Muscle of leg (tissue), 3 donors: ENCODE measurements at regions not wholly inside any gene's neighbourhood (a gene's known extent, or its start where the extent isn't known, plus 50 kb on each side); places are given as distances from the start of the nearest gene placed in this dataset.

Experiments
- DNase-seq: peaks from one replicate; pipeline ENCODE4 v3.0.0; 2013
- H3K27ac ChIP-seq: one replicate; pipeline ENCODE4 v1.5.1; 2013; ENCODE audit warnings: mild to moderate bottlenecking, low read length, control low read depth
- H3K27me3 ChIP-seq: one replicate; pipeline ENCODE4 v1.6.1; 2013; ENCODE audit warnings: low read length; ENCODE audit not compliant: control insufficient read depth, insufficient read depth
- H3K36me3 ChIP-seq: one replicate; pipeline ENCODE4 v1.6.1; 2013; ENCODE audit warnings: low read length; ENCODE audit not compliant: control insufficient read depth, insufficient read depth
- H3K4me1 ChIP-seq: one replicate; pipeline ENCODE4 v1.6.1; 2013; ENCODE audit warnings: low read length; ENCODE audit not compliant: control insufficient read depth, insufficient read depth
- H3K4me3 ChIP-seq: one replicate; pipeline ENCODE4 v1.5.1; 2013; ENCODE audit warnings: low read length, control low read depth
- H3K9me3 ChIP-seq: replicated peaks from 2 replicates; pipeline ENCODE4 v1.6.1; 2013; ENCODE audit warnings: low read depth, low read length; ENCODE audit not compliant: control insufficient read depth
- WGBS: methylation state at CpG from one replicate; pipeline ENCODE4 v1.1.5; 2013; ENCODE audit warnings: missing lambda C conversion rate; ENCODE audit not compliant: insufficient coverage; 5-methylcytosine and 5-hydroxymethylcytosine counted together

GRCh38 chr15:38672814-38673670, 108.4 kb upstream of the RASGRP1 start:
- Histone ChIP-seq H3K27me3 (no peaks in the 10 kb centered on the region), H3K36me3 (no peaks in the 10 kb centered on the region)
- WGBS = 88% methylated on average over 11 of the region's 14 CpGs

GRCh38 chr15:38674448-38674847, 109.8 kb upstream of the RASGRP1 start:
- no CpG with 5 or more reads among the region's 4 CpGs for WGBS
- Histone ChIP-seq H3K27ac (no peak overlapping the region), H3K36me3 (no peaks in the 10 kb centered on the region), H3K9me3 (no peaks in the 10 kb centered on the region), H3K4me1 (no peaks in the 10 kb centered on the region), H3K27me3 (no peaks in the 10 kb centered on the region), H3K4me3 (no peak overlapping the region)
- DNase-seq = peak; percentile 41

More at GRCh38 chr15:38672814-38673670, 108.4 kb upstream of the RASGRP1 start:
- no peaks in the 10 kb centered on the region for H3K9me3 ChIP-seq
- DNase-seq = no peak
- no peaks in the 10 kb centered on the region for H3K4me1 ChIP-seq
- no peak overlapping the region for H3K27ac ChIP-seq
- H3K4me3 ChIP-seq = no peak overlapping the region

- WGBS = no CpG with 5 or more reads among the region's 2 CpGs
- DNase-seq = no peak
Measured at GRCh38 chr15:38678281-38678680, 113.7 kb upstream of the RASGRP1 start.

GRCh38 chr15:38680775-38681174, 116.2 kb upstream of the RASGRP1 start:
- Histone ChIP-seq H3K36me3 (no peaks in the 10 kb centered on the region), H3K4me3 (no peak overlapping the region), H3K27me3 (no peaks in the 10 kb centered on the region), H3K9me3 (no peaks in the 10 kb centered on the region), H3K27ac (no peak overlapping the region), H3K4me1 (no peaks in the 10 kb centered on the region)
- 100% methylated on average over 1 of the region's 5 CpGs for WGBS
- DNase-seq = no peak

More at GRCh38 chr15:38678281-38678680, 113.7 kb upstream of the RASGRP1 start:
- H3K4me1 ChIP-seq = no peaks in the 10 kb centered on the region
- no peak overlapping the region for H3K27ac ChIP-seq
- H3K4me3 ChIP-seq = no peak overlapping the region
- H3K9me3 ChIP-seq = no peaks in the 10 kb centered on the region
- H3K27me3 ChIP-seq = no peaks in the 10 kb centered on the region
- H3K36me3 ChIP-seq = no peaks in the 10 kb centered on the region

GRCh38 chr15:38682363-38682762, 117.7 kb upstream of the RASGRP1 start:
- no peak overlapping the region for H3K4me3 ChIP-seq
- no peaks in the 10 kb centered on the region for H3K9me3 ChIP-seq
- H3K27me3 ChIP-seq = no peaks in the 10 kb centered on the region
- H3K4me1 ChIP-seq = no peaks in the 10 kb centered on the region
- no peak overlapping the region for H3K27ac ChIP-seq
- no peak for DNase-seq
- no CpG with 5 or more reads among the region's 3 CpGs for WGBS
- H3K36me3 ChIP-seq = no peaks in the 10 kb centered on the region

GRCh38 chr15:38682861-38683260, 118.2 kb upstream of the RASGRP1 start:
- DNase-seq = no peak
- Histone ChIP-seq H3K27me3 (no peaks in the 10 kb centered on the region), H3K4me3 (no peak overlapping the region), H3K27ac (no peak overlapping the region), H3K4me1 (no peaks in the 10 kb centered on the region), H3K36me3 (no peaks in the 10 kb centered on the region), H3K9me3 (no peaks in the 10 kb centered on the region)
- 39% methylated on average over 2 of the region's 2 CpGs for WGBS

- H3K27me3 ChIP-seq = no peaks in the 10 kb centered on the region
- no peak overlapping the region for H3K4me3 ChIP-seq
- no peaks in the 10 kb centered on the region for H3K4me1 ChIP-seq
- H3K27ac ChIP-seq = no peak overlapping the region
- no peaks in the 10 kb centered on the region for H3K9me3 ChIP-seq
- WGBS = no CpG with 5 or more reads among the region's 2 CpGs
- DNase-seq = peak; percentile 62
- H3K36me3 ChIP-seq = no peaks in the 10 kb centered on the region
Measured at GRCh38 chr15:38683382-38684242, 119.0 kb upstream of the RASGRP1 start.

GRCh38 chr15:38684440-38685010, 119.9 kb upstream of the RASGRP1 start:
- H3K27ac ChIP-seq = no peak overlapping the region
- no peak overlapping the region for H3K4me3 ChIP-seq
- 65% methylated on average over 2 of the region's 2 CpGs for WGBS
- H3K9me3 ChIP-seq = no peaks in the 10 kb centered on the region
- H3K4me1 ChIP-seq = no peaks in the 10 kb centered on the region
- no peaks in the 10 kb centered on the region for H3K36me3 ChIP-seq
- no peak for DNase-seq
- H3K27me3 ChIP-seq = no peaks in the 10 kb centered on the region

GRCh38 chr15:38685686-38686339, 121.2 kb upstream of the RASGRP1 start:
- Histone ChIP-seq H3K36me3 (no peaks in the 10 kb centered on the region), H3K9me3 (no peaks in the 10 kb centered on the region), H3K4me1 (no peaks in the 10 kb centered on the region), H3K27me3 (no peaks in the 10 kb centered on the region), H3K4me3 (no peak overlapping the region), H3K27ac (no peak overlapping the region)
- WGBS = 88% methylated on average over 2 of the region's 4 CpGs
- DNase-seq = no peak
